GM21528 (cell line): ENCODE measurements at regions not wholly inside any gene's neighbourhood (a gene's known extent, or its start where the extent isn't known, plus 50 kb on each side); places are given as distances from the start of the nearest gene placed in this dataset.

ENCODE experiments used
- ATAC-seq: cut with Tn5 transposase; IDR thresholded peaks from one replicate; pipeline ENCODE4 v1.9.1; 2021; ENCODE audit warnings: mild to moderate bottlenecking, moderate library complexity; ENCODE audit not compliant: unreplicated experiment, low FRiP score

- ATAC-seq, result peak; percentile 88
These were observed 104.4 kb upstream of the ARHGAP24 start for GRCh38 chr4:85370400-85371032.

- no peak for ATAC-seq
These were observed 102.0 kb upstream of the ARHGAP24 start for GRCh38 chr4:85372966-85373365.

- ATAC-seq, result no peak
These were observed 98.7 kb upstream of the ARHGAP24 start for GRCh38 chr4:85376285-85376684.

GRCh38 chr4:85381968-85382367, 93.0 kb upstream of the ARHGAP24 start:
- no peak for ATAC-seq

GRCh38 chr4:85391071-85391470, 83.9 kb upstream of the ARHGAP24 start:
- no peak for ATAC-seq

GRCh38 chr4:85391589-85392410, 83.2 kb upstream of the ARHGAP24 start:
- peak; percentile 92 for ATAC-seq

- peak; percentile 69 for ATAC-seq
These were observed 81.7 kb upstream of the ARHGAP24 start for GRCh38 chr4:85393201-85393600.

- ATAC-seq, result no peak
These were observed 76.7 kb upstream of the ARHGAP24 start for GRCh38 chr4:85398276-85398675.

GRCh38 chr4:85399270-85399669, 75.7 kb upstream of the ARHGAP24 start:
- ATAC-seq, result peak; percentile 77

- ATAC-seq, result no peak
These were observed 72.6 kb upstream of the ARHGAP24 start for GRCh38 chr4:85402371-85402770.

- ATAC-seq, result no peak
These were observed 68.8 kb upstream of the ARHGAP24 start for GRCh38 chr4:85406185-85406584.

GRCh38 chr4:85407546-85407945, 67.4 kb upstream of the ARHGAP24 start:
- ATAC-seq, result no peak

- ATAC-seq, result no peak
These were observed 66.6 kb upstream of the ARHGAP24 start for GRCh38 chr4:85408301-85408700.

GRCh38 chr4:85409251-85409650, 65.7 kb upstream of the ARHGAP24 start:
- no peak for ATAC-seq

- no peak for ATAC-seq
These were observed 63.6 kb upstream of the ARHGAP24 start for GRCh38 chr4:85411386-85411785.

- no peak for ATAC-seq
These were observed 60.0 kb upstream of the ARHGAP24 start for GRCh38 chr4:85414972-85415371.

- ATAC-seq, result no peak
These were observed 58.9 kb upstream of the ARHGAP24 start for GRCh38 chr4:85416094-85416493.

GRCh38 chr4:85419103-85419502, 55.8 kb upstream of the ARHGAP24 start:
- ATAC-seq, result no peak

GRCh38 chr4:85420831-85421230, 54.1 kb upstream of the ARHGAP24 start:
- ATAC-seq, result no peak

GRCh38 chr4:85423431-85423830, 51.5 kb upstream of the ARHGAP24 start:
- no peak for ATAC-seq
